HG03060 (cell line): ENCODE measurements at regions not wholly inside any gene's neighbourhood (a gene's known extent, or its start where the extent isn't known, plus 50 kb on each side); places are given as distances from the start of the nearest gene placed in this dataset.
A peak's percentile ranks its signal among the peaks of the same experiment; 100 is the strongest.

ENCODE experiments used
- ATAC-seq: cut with Tn5 transposase; IDR thresholded peaks from one replicate; pipeline ENCODE4 v1.9.1; 2021; ENCODE audit warnings: low read depth, moderate number of reproducible peaks; ENCODE audit not compliant: unreplicated experiment

GRCh38 chr2:121895723-121896571, 140.5 kb downstream of the TSN start:
- no peak for ATAC-seq

- peak; percentile 85 for ATAC-seq
These were observed 142.0 kb downstream of the TSN start for GRCh38 chr2:121897335-121897970.

GRCh38 chr2:121898483-121898882, 143.0 kb downstream of the TSN start:
- ATAC-seq = no peak

- ATAC-seq = no peak
These were observed 144.9 kb downstream of the TSN start for GRCh38 chr2:121900391-121900790.

- ATAC-seq = no peak
These were observed 146.7 kb downstream of the TSN start for GRCh38 chr2:121902171-121902591.

GRCh38 chr2:121902616-121903015, 147.2 kb downstream of the TSN start:
- ATAC-seq = no peak

GRCh38 chr2:121903037-121903689, 147.7 kb downstream of the TSN start:
- no peak for ATAC-seq

GRCh38 chr2:121904656-121905055, 149.2 kb downstream of the TSN start:
- no peak for ATAC-seq

GRCh38 chr2:121905201-121905600, 149.8 kb downstream of the TSN start:
- ATAC-seq = no peak

- no peak for ATAC-seq
These were observed 150.7 kb downstream of the TSN start for GRCh38 chr2:121906170-121906569.

GRCh38 chr2:121907928-121908327, 152.5 kb downstream of the TSN start:
- no peak for ATAC-seq

GRCh38 chr2:121910139-121910538, 154.7 kb downstream of the TSN start:
- no peak for ATAC-seq

GRCh38 chr2:121911036-121911435, 155.6 kb downstream of the TSN start:
- ATAC-seq = no peak

- no peak for ATAC-seq
These were observed 161.7 kb downstream of the TSN start for GRCh38 chr2:121917143-121917542.

GRCh38 chr2:121918231-121918630, 162.8 kb downstream of the TSN start:
- ATAC-seq = no peak

- ATAC-seq = no peak
These were observed 164.4 kb downstream of the TSN start for GRCh38 chr2:121919803-121920202.

- ATAC-seq = no peak
These were observed 170.0 kb downstream of the TSN start for GRCh38 chr2:121925466-121925865.

- no peak for ATAC-seq
These were observed 187.8 kb downstream of the TSN start for GRCh38 chr2:121943285-121943684.

GRCh38 chr2:121944072-121944831, 188.8 kb downstream of the TSN start:
- no peak for ATAC-seq

- ATAC-seq = no peak
These were observed 192.2 kb downstream of the TSN start for GRCh38 chr2:121947674-121948073.

- no peak for ATAC-seq
These were observed 193.8 kb downstream of the TSN start for GRCh38 chr2:121949271-121949670.
